SK-N-SH treated with all-trans-retinoic acid at 6 μM for 48 hours (cell line): ENCODE measurements at regions not wholly inside any gene's neighbourhood (a gene's known extent, or its start where the extent isn't known, plus 50 kb on each side); places are given as distances from the start of the nearest gene placed in this dataset.

ENCODE experiments used
- ATAC-seq: fragments of 200-7000 bp; cut with Tn5 transposase; 3 replicates; pipeline ENCODE4 v1.9.1; 2020; ENCODE audit warnings: mild to moderate bottlenecking, moderate library complexity
- ARNTL ChIP-seq: fragments of 450-650 bp; formaldehyde crosslinking; IDR thresholded peaks from 2 replicates; pipeline ENCODE4 v1.5.0; 2020; ENCODE audit warnings: low read depth, mild to moderate bottlenecking, moderate library complexity, borderline replicate concordance
- BACH2 ChIP-seq: fragments of 250-450 bp; sonication (Bioruptor Pico); IDR thresholded peaks from 2 replicates; pipeline ENCODE4 v1.9.0; 2021; ENCODE audit warnings: mild to moderate bottlenecking, borderline replicate concordance
- CREB5 ChIP-seq: fragments of 250-450 bp; sonication (Bioruptor Pico); IDR thresholded peaks from 2 replicates; pipeline ENCODE4 v1.5.1; 2020; ENCODE audit warnings: low read depth, mild to moderate bottlenecking, moderate library complexity
- CSDC2 ChIP-seq: fragments of 250-450 bp; sonication (Bioruptor Pico); IDR thresholded peaks from 2 replicates; pipeline ENCODE4 v1.5.0; 2020; ENCODE audit warnings: mild to moderate bottlenecking, moderate library complexity
- CSRNP3 ChIP-seq: fragments of 250-450 bp; sonication (Bioruptor Pico); IDR thresholded peaks from 2 replicates; pipeline ENCODE4 v1.5.1; 2021; ENCODE audit warnings: mild to moderate bottlenecking, moderate library complexity
- ESRRG ChIP-seq: fragments of 250-450 bp; sonication (Bioruptor Pico); IDR thresholded peaks from 2 replicates; pipeline ENCODE4 v1.6.1; 2021; ENCODE audit warnings: mild to moderate bottlenecking
- GLIS3 ChIP-seq: fragments of 250-450 bp; sonication (Bioruptor Pico); IDR thresholded peaks from 2 replicates; pipeline ENCODE4 v1.5.0; 2020; ENCODE audit warnings: mild to moderate bottlenecking, moderate library complexity
- ISL1 ChIP-seq: fragments of 250-450 bp; sonication (Bioruptor Pico); IDR thresholded peaks from 2 replicates; pipeline ENCODE4 v2.1.2; 2022; ENCODE audit warnings: mild to moderate bottlenecking, moderate library complexity
- OSR1 ChIP-seq: fragments of 250-450 bp; sonication (Bioruptor Pico); IDR thresholded peaks from 2 replicates; pipeline ENCODE4 v1.8.0; 2022; ENCODE audit warnings: moderate library complexity, mild to moderate bottlenecking, inconsistent platforms
- PATZ1 ChIP-seq: fragments of 250-450 bp; sonication (Bioruptor Pico); IDR thresholded peaks from 2 replicates; pipeline ENCODE4 v1.8.0; 2020; ENCODE audit warnings: mild to moderate bottlenecking, moderate library complexity, borderline replicate concordance
- POU6F1 ChIP-seq: fragments of 250-450 bp; sonication (Bioruptor Pico); IDR thresholded peaks from 2 replicates; pipeline ENCODE4 v1.8.0; 2021; ENCODE audit warnings: low read depth, mild to moderate bottlenecking, moderate library complexity, borderline replicate concordance
- PPARA ChIP-seq: fragments of 250-450 bp; sonication (Bioruptor Pico); IDR thresholded peaks from 2 replicates; pipeline ENCODE4 v1.5.0; 2020; ENCODE audit warnings: mild to moderate bottlenecking, borderline replicate concordance
- RARB ChIP-seq: fragments of 250-450 bp; sonication (Bioruptor Pico); IDR thresholded peaks from 2 replicates; pipeline ENCODE4 v1.8.0; 2021; ENCODE audit warnings: mild to moderate bottlenecking, moderate library complexity
- SNAI2 ChIP-seq: fragments of 250-450 bp; sonication (Bioruptor Pico); IDR thresholded peaks from 2 replicates; pipeline ENCODE4 v1.5.0; 2020; ENCODE audit warnings: mild to moderate bottlenecking, moderate library complexity
- TCF4 ChIP-seq: fragments of 250-450 bp; sonication (Bioruptor Pico); IDR thresholded peaks from 2 replicates; pipeline ENCODE4 v1.8.0; 2021; ENCODE audit warnings: mild to moderate bottlenecking, moderate library complexity, borderline replicate concordance
- TOX ChIP-seq: fragments of 250-450 bp; sonication (Bioruptor Pico); IDR thresholded peaks from 2 replicates; pipeline ENCODE4 v1.8.0; 2021; ENCODE audit warnings: mild to moderate bottlenecking, moderate library complexity, borderline replicate concordance
- TSHZ2 ChIP-seq: fragments of 250-450 bp; sonication (Bioruptor Pico); IDR thresholded peaks from 2 replicates; pipeline ENCODE4 v1.5.0; 2020; ENCODE audit warnings: mild to moderate bottlenecking, moderate library complexity
- ZC3H10 ChIP-seq: fragments of 250-450 bp; sonication (Bioruptor Pico); IDR thresholded peaks from 2 replicates; pipeline ENCODE4 v1.5.1; 2021; ENCODE audit warnings: mild to moderate bottlenecking, moderate library complexity
- ZFP3 ChIP-seq: fragments of 250-450 bp; sonication (Bioruptor Pico); IDR thresholded peaks from 2 replicates; pipeline ENCODE4 v1.5.0; 2020; ENCODE audit warnings: mild to moderate bottlenecking, moderate library complexity
- ZFP30 ChIP-seq: fragments of 450-650 bp; formaldehyde crosslinking; IDR thresholded peaks from 2 replicates; pipeline ENCODE4 v1.5.0; 2022; ENCODE audit warnings: mild to moderate bottlenecking, moderate library complexity
- ZNF565 ChIP-seq: fragments of 450-650 bp; formaldehyde crosslinking; conservative IDR thresholded peaks from 2 replicates; pipeline ENCODE4 v1.5.0; 2020; ENCODE audit warnings: low read depth, mild to moderate bottlenecking, moderate library complexity
- ZNF70 ChIP-seq: fragments of 450-650 bp; formaldehyde crosslinking; IDR thresholded peaks from 2 replicates; pipeline ENCODE4 v1.5.0; 2020; ENCODE audit warnings: mild to moderate bottlenecking, moderate library complexity

- no peak for ATAC-seq
- no peak for TF ChIP-seq ZC3H10
- no peak for TF ChIP-seq POU6F1
- TF ChIP-seq CREB5 (CRISPR knock-in tag): no peak
- no peak for TF ChIP-seq TSHZ2 (CRISPR knock-in tag)
- TF ChIP-seq ARNTL: no peak
- no peak for TF ChIP-seq TCF4 (CRISPR knock-in tag)
- no peak for TF ChIP-seq ZFP30 (CRISPR knock-in tag)
- no peak for TF ChIP-seq CSRNP3 (CRISPR knock-in tag)
- TF ChIP-seq PPARA (CRISPR knock-in tag): no peak
- no peak for TF ChIP-seq BACH2 (CRISPR knock-in tag)
- no peak for TF ChIP-seq RARB (CRISPR knock-in tag)
- no peak for TF ChIP-seq ZNF565 (CRISPR knock-in tag)
- TF ChIP-seq ESRRG: no peak
- no peak for TF ChIP-seq SNAI2 (CRISPR knock-in tag)
- TF ChIP-seq ISL1: no peak
- no peak for TF ChIP-seq PATZ1 (CRISPR knock-in tag)
- TF ChIP-seq GLIS3: no peak
- no peak for TF ChIP-seq TOX (CRISPR knock-in tag)
- TF ChIP-seq ZFP3 (CRISPR knock-in tag): no peak
- TF ChIP-seq ZNF70 (CRISPR knock-in tag): no peak
These were observed 135.7 kb upstream of the COX7C start for GRCh38 chr5:86482008-86482407.

- ATAC-seq: no peak
- TF ChIP-seq TOX (CRISPR knock-in tag): no peak
- TF ChIP-seq OSR1 (CRISPR knock-in tag): no peak
- no peak for TF ChIP-seq CSRNP3 (CRISPR knock-in tag)
- no peak for TF ChIP-seq ZNF70 (CRISPR knock-in tag)
- no peak for TF ChIP-seq POU6F1
- no peak for TF ChIP-seq ZC3H10
- no peak for TF ChIP-seq ZFP30 (CRISPR knock-in tag)
- TF ChIP-seq CREB5 (CRISPR knock-in tag): no peak
- no peak for TF ChIP-seq ARNTL
- TF ChIP-seq SNAI2 (CRISPR knock-in tag): no peak
- no peak for TF ChIP-seq GLIS3
- no peak for TF ChIP-seq BACH2 (CRISPR knock-in tag)
- TF ChIP-seq CSDC2 (CRISPR knock-in tag): no peak
- TF ChIP-seq TSHZ2 (CRISPR knock-in tag): no peak
- TF ChIP-seq ZNF565 (CRISPR knock-in tag): no peak
- no peak for TF ChIP-seq TCF4 (CRISPR knock-in tag)
- no peak for TF ChIP-seq ZFP3 (CRISPR knock-in tag)
- TF ChIP-seq ISL1: no peak
These were observed 124.0 kb upstream of the COX7C start for GRCh38 chr5:86493777-86494176.
